SIG-M5 treated with dmso at 0.1 percent for 504 hours (cell line): ENCODE measurements at regions not wholly inside any gene's neighbourhood (a gene's known extent, or its start where the extent isn't known, plus 50 kb on each side); places are given as distances from the start of the nearest gene placed in this dataset.

Experiments
- DNase-seq: peaks from one replicate; lab custom pipeline; 2025; ENCODE audit not compliant: unreplicated experiment; lab: John Stamatoyannopoulos, UW

- DNase-seq: no peak
These were observed 91.5 kb upstream of the GOLIM4 start for GRCh38 chr3:168187233-168187632.

GRCh38 chr3:168186293-168186983, 90.7 kb upstream of the GOLIM4 start:
- no peak for DNase-seq

GRCh38 chr3:168183774-168184173, 88.0 kb upstream of the GOLIM4 start:
- DNase-seq: no peak

GRCh38 chr3:168168743-168169142, 73.0 kb upstream of the GOLIM4 start:
- no peak for DNase-seq

GRCh38 chr3:168165390-168166269, 69.9 kb upstream of the GOLIM4 start:
- peak; percentile 68 for DNase-seq

- DNase-seq: no peak
These were observed 66.4 kb upstream of the GOLIM4 start for GRCh38 chr3:168162172-168162571.

GRCh38 chr3:168161696-168162095, 66.0 kb upstream of the GOLIM4 start:
- no peak for DNase-seq

GRCh38 chr3:168157903-168158302, 62.2 kb upstream of the GOLIM4 start:
- DNase-seq: no peak

- peak; percentile 5 for DNase-seq
These were observed 61.5 kb upstream of the GOLIM4 start for GRCh38 chr3:168157099-168157700.

- peak; percentile 66 for DNase-seq
These were observed 60.8 kb upstream of the GOLIM4 start for GRCh38 chr3:168156479-168156878.

- no peak for DNase-seq
These were observed 59.6 kb upstream of the GOLIM4 start for GRCh38 chr3:168155303-168155702.

- DNase-seq: no peak
These were observed 58.4 kb upstream of the GOLIM4 start for GRCh38 chr3:168154089-168154488.

GRCh38 chr3:168152149-168152548, 56.4 kb upstream of the GOLIM4 start:
- no peak for DNase-seq
